Anterior cingulate cortex (tissue), 58 donors: ENCODE measurements at regions not wholly inside any gene's neighbourhood (a gene's known extent, or its start where the extent isn't known, plus 50 kb on each side); places are given as distances from the start of the nearest gene placed in this dataset.
A peak's percentile ranks its signal among the peaks of the same experiment; 100 is the strongest.
"Not testable (repeated sequence)": the region's sequence is repeated elsewhere in the genome, so short reads cannot be mapped to it uniquely, and the experiment has no call there.

Source experiments
- DNase-seq, 58 donors: peaks; one replicate each; lab custom pipeline; 2025; lab: John Stamatoyannopoulos, UW

DNA sequence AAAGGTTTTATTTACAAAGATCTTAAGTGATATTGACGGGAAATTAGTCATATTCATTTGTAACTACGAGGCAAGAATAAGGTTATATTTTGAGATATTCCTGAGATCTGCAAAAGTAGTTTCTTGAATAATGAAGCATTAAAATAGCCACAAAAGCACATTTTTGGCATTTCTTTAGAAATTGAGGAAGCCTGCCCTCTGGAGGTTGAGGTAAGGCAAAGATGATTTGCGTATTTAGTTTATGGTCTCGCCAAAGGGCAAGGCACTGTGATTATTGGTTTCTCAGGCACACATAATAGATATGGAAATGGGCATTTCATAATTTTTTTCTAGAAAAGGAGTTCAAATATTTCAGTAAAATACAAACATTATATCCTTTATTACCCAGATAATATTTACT, 143.7 kb upstream of the RPRM start:
- DNase-seq, result no peak

DNA sequence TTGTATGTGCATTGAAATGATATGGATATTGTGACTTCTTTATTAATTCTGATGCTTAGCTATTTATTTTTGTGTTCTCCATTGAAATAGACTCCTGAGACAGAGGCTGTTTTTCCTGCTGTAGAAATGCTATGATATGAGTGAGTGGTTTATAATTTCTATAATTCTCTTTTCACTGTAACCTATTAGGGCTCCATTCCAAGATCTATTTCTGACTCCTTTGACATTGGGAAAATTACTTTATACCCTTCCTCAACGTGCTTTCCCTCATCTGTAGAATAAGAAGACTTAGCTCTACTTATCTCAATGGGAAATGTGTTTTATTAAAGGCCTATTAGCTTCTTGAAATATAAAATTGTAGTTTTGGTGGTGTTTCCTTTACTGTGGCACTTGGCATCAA, 144.5 kb upstream of the RPRM start:
- DNase-seq, result no peak

DNA sequence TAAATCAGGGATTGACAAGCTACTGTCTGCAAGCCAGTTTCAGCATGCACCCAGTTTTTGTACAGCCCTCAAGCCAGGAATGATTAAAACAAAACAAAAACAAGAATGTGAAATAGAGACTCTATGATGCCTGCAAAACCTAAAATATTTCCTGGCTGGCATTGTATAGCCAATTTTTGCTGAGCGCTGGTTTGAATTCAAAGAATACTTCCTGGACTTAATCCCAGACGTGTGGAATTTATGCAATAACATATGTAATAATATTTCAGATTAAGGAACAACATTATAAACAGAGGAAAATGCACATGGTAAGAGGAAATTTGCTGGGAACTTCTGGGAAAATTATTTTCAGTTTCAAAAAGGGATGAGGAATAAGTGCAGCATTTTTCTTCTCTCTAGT, 148.1 kb upstream of the RPRM start:
- no peak for DNase-seq

DNA sequence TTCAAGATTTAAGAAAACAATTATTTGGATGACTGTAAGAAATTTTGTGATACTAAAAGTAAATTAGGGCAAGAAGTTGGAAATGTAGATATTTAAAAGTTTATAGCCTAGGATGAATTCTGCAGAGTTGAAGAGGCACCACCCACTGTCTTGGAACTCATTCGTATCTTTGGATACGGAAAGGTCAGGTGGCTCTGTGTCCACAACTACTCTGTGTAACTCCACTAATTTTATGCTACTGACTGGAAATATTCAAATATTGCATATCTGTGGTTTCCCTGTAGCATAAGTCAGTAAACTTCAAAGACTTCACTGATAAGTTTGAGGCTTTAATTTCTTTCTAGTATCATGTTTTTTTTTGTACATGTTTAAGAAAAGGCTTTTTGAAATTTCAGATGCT, 156.9 kb upstream of the RPRM start:
- DNase-seq, result no peak

DNA sequence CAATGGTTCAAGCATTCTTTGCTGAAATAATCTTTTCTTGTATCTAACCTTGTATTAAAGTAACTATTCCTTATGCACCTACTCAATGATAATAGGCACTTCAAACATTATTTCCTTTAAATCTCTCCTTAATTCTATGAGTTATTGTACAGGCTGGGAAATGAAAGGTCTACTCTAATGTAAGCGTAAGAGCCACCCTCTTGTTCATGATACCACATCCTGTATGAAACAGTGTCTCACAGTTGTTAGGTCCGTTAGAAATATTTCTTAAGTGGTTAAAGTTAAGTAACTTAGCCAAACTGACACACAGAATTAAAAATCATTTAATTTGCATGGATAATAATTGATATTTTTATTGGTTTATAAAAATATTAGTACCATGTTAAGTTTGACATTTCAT, 162.5 kb upstream of the RPRM start:
- no peak for DNase-seq

DNA sequence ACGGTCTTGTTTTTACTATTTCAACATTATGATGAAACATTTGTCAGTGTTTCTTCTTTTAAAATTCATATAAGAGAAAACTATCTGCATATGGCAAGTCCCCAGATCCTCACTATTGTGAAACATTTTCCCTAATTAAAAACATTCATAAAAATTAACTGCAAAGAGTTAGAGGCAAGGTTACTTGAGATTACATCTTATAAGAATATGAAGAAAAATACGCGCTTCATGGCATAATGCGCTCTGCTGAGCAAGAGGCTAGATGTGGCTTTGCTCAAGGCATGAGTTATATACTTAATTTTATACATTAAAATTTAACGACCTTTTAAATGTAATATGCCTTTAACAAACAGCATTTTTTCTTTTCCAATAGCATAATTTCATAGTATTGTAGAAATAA, 166.4 kb upstream of the RPRM start:
- no peak for DNase-seq

DNA sequence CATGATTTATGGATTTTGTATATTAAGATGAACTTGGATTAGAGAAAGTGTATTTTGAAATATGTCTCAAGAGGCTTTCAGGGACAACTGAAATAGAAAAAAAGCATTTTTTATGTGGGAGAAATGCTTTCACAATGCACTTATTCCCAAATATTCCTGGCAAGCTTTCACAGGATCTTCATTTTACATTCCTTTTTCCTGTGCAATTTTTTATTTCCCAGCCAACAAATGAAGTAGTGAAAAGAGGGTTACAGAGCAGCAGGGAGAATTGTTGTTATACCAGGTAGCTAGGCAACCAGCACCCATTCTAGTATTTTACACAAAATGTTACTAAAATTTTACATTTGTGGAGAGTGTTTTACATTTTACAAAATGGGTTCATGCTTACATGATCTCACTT, 167.0 kb upstream of the RPRM start:
- DNase-seq, result no peak

DNA sequence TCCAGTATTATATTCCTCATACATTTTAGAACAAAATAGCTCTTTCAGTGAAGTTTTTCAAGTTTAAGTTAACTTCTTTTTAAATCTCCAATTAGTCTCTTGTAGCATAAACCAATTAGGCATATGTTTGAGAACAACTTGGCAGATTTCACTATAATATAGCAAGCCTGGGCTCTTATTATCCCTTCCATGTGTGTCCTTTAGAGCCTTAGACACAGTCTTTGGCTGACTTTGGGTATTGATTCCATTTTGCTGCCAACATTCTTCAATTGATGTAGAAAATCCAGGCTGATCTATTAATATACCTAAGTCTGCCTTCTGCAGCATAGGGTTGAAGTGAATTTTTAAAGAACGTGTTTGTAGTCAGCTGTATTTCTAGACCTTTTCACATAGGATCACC, 179.1 kb upstream of the RPRM start:
- DNase-seq, result no peak

DNA sequence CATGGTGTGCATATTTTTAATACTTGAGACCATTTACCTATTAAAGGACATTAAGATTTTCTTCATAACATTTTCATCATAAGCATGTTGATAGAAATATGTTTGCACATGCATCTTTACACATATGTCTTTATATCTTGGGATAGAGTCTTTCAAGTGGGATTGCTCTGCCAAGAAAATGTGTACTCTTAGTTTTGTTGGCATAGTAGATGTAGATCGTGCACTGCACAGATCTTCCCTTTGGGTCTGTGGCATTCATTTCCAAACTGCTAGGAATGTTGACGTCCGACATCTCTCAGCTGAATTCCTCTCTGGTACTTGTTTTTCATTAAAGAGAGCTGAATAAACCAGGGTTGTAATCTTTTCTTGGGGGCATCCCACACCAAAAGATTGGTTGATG, 183.2 kb upstream of the RPRM start:
- no peak for DNase-seq

DNA sequence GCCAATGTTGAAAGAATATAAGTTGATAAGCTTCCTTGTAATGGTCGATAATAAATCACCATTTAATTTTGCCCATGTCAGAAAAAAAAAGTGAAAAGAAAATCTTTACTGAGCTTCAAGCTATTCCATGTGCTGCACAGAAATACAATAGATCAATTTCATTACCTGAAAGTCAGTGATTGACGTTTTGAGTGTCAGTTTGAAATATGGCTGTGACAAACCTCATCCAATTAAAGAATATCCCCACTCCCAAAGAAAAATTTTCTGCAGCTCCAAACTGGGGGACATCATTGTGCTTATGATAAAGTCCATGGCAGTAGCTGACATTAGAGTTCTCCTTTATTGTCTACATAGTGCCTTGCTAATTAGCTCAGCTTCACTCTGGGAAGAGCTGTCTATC, 184.8 kb upstream of the RPRM start:
- DNase-seq, result no peak

DNA sequence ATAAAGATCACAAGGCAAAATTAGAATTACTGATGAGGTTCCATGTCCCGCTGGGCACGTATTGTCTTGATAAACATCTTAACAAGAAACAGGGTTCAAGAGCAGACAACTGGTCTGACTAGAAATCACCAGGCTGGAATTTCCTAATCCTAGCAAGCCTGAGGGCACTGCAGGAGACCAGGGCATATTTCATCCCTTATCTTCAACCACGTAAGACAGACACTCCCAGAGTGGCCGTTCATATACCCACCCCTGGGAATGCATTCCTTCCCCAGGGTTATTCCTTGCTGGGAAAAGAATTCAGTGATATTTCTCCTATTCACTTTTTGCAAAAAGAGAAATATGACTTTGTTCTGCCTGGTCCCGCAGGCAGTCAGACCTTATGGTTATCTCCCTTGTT, 185.4 kb upstream of the RPRM start:
- not testable (repeated sequence) for DNase-seq

DNA sequence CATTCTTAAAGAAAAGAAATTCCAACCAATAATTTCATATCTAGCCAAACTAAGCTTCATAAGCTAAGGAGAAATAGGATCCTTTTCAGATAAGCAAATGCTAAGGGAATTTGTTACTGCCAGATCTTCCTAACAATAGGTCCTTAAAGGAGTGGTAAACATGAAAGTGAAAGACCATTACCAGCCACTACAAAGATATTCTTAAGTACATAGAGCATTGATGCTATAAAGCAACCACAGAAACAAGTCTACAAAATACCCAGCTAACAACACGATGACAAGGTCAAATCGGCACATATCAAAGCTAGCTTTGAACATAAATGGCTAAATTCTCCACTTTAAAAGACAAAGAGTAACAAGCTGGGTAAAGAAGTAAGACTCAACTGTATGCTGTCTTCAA, 188.9 kb upstream of the RPRM start:
- no peak for DNase-seq

DNA sequence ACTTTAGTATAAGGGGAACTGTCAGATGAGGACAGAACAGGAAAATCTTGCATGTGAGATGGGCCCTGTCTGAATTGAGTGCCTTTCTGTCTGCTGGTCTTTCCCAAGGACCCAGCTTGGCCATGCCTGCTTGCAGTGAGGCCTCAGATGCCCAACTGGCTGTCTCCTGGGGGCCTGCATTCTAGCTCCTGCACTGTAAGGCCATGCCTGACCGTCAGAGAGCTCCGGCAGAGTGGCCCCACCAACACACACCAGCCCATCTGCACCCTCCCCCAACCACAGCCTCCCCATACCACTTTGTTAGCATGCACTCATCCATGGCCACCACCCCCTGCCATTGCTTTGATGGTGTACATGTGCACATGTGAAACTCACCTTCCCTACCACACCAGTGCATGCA, 190.4 kb upstream of the RPRM start:
- no peak for DNase-seq

DNA sequence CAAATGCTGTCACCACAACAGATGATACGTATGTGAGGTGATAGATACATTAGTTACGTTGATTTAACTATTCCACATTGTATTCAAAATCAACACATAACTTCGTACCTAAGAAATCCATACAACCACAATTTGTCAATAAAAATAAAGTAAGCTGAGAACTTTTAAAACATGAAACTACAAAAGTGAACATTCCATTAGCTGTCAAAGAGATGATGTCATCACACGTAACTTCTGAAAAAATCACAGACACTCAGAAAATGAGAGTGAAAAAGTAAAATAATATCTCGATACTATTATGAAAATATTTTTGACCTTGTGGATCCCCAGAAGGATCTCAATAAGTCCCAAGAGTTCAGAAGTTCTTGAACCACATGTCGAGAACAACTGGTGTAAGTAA, 161.6 kb upstream of the GALNT13 start:
- DNase-seq, result no peak

DNA sequence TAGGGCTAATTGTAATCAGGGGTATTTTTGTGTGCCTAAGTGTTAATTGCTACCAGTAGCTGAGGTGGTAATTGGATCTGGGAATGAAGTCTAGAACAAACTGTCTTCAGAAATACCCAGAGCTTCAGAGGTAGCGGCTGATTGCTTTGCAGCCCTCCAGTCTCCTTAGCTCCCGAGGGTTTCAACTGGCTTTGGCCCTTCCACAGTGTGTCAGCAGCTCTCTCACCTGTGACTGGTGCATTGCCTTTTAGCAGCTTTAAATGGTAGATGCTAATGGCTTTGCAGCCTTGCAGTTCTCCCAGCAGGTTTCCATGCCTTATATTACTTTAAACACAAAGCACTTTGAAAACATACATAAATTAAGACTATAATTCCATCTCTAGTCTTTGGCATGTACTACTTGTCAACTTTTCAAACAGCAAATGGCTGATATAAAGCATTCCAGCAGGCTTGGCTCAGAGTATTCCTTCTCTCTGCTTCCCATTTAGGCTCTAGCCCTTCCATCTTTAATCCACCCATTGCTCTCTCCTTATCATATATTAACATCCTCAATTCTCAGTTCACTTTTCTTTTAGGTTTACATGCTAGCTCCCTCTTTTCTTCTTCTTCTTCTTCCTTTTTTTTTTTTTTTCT, 156.4 kb upstream of the GALNT13 start:
- no peak for DNase-seq

DNA sequence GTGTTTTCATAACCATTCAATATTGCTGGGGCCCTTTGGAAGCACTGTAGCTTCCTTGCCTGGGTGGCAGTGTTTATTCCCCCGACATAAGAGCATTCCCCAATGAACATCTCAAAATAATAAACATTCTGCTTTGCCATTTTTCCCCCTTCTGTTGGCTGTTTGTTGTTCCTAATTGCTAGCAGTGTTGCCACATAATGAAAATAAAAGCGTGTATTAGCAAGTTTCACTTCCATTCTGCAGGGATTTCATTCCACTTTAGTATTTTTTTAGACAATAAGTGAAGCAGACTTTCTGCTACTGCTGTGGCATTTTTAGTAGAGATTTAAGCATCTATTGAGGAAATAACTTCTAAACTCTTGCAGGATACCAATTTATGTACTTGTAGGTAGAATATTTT, 154.7 kb upstream of the GALNT13 start:
- no peak for DNase-seq

DNA sequence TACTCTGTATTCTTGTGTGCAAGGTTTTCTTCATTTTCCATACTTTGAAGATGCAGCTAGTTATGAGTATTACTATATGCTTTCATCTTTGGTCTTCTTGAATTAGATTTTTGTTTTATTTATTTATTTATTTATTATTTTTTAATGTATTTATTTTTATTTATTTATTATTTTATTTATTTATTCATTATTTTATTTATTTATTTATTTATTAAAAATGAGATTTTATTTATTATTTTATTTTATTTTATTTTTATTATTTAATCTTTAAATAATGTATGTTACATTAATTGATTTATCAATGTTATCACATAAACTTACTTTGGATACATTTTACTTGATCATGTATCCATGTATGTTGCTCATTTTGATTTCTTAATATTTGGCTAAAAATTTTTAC, 132.3 kb upstream of the GALNT13 start:
- DNase-seq, result no peak

DNA sequence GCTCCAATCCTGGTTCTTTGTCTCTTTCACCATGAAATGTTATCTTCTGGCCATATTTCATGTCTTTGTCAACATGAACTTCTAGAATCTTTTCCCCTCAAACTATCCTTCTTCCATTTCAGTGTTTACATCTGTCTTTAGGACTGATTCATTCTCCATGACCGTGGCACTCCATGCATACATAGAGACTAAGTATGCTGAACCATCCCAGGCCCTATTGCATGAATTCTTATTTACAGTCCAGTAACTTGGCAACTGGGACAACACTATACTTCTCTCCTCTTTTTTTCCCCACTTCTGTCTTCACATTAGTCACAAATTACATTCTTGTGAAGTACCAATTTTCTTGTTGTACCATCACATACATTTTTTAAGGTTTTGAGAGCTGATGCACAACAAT, 109.8 kb upstream of the GALNT13 start:
- no peak for DNase-seq

DNA sequence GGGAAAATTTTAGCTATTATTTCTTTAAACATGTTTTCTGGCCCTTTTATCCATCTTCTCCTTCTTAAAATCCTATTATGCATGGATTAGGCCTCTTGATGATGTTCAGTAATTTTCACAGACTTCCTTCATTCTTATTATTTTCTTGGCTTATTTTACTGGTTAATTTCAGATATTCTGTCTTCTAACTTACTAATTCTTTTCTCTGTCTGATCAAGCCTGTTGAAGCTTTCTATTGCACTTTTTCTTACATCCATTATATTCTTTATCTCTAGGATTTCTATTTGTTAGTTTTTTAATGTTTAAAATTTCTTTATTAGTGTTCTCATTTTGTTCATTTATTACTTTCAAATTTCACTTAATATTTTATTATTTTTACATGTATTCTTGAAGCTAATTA, 105.3 kb upstream of the GALNT13 start:
- DNase-seq, result no peak

DNA sequence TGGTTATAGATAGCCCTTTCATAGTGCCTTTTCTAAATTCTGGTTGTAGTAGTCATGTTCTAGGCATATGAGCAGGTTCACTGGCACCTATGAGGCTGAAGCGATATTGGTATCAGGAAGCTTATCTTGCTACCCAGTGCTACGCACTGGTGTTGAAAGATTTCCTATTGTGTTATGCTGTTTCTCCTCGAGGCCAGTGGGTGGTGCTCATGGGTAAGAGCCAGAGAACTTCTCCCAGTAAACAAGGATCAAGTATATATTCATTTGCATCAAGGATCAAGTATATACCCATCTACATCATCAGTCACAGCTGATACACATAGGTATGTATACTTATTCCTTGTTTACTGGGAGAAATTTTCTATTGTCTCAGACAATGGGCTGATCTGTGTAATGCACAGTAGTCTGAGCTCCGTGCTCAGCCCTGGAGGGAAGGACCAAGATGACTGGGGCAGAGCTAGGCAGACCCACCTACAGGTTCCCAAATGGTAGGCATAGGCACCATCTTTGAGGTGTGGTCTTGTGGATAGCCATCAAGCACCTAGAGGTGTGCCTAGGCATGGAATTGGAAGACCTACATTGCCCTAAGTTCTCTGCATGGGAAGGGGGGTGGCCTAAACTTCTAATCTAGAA, 101.2 kb upstream of the GALNT13 start:
- DNase-seq, result peak in 5 of 58 donors; percentile 1 to 16 (median 7)

DNA sequence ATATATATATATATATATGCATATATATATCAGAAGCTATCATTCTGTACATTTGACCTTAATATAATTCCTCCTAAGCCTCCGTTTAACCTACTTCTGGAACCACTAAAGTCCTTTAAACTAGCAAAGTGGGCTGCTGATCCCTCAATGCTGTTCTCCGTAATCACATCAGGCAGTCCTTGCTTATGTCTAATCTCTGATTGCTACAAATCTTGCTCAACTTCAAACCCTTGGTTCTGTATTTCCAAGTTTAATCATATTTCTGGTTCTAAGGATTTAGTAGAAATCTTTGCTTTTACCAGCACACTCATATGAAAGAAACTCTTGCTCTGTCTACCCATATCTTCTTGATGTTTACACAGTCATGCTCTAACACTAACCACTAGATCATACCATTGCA, 91.5 kb upstream of the GALNT13 start:
- no peak for DNase-seq

DNA sequence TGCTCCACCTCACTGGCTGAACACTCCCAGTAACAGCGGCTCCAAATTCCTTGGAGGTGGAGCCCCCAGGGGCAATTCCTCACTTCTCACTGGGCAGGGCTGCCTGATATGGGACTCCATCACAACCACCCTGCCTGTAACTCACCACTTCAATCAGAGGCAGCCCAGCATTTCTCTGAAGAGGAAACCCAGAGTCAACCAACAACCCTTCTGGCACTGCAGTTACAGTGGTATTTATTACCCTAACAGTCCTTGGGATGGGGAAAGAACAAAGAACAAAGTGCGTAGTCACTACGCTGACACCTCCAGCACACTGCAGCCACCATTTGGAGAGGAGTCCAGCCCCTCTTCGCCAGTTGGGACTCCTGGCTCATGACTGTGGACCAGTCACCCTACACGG, 85.7 kb upstream of the GALNT13 start:
- no peak for DNase-seq

DNA sequence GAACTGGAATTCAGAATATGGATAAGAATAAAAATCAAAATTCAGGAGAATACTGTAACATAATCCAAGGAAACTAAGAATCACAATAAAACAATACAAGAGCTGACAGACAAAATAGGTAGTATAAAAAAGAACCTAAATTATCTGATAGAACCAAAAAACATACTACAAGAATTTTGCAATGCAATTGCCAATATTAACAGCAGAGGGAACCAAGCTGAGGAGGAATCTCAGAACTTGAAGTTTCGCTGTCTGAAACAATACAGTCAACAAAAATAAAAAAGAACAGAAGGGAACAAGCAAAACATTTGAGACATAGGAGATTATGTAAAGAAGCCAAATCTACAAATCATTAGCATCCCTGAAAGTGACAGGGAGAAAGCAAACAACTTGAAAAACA, 84.1 kb upstream of the GALNT13 start:
- no peak for DNase-seq
